Activated CD4-positive, alpha-beta memory T cell treated with anti-CD3 and anti-CD28 coated beads, Interleukin-2, amount 10 ng/mL, durations not matched to agents 7 days and 5 days (primary cell): ENCODE measurements at regions not wholly inside any gene's neighbourhood (a gene's known extent, or its start where the extent isn't known, plus 50 kb on each side); places are given as distances from the start of the nearest gene placed in this dataset.
"Not testable (repeated sequence)": the region's sequence is repeated elsewhere in the genome, so short reads cannot be mapped to it uniquely, and the experiment has no call there.

Source experiments
- CTCF ChIA-PET: fragments of 350-600 bp; sonication (Branson Sonifier 250); formaldehyde crosslinking; loops from one replicate; lab custom pipeline; 2021; ENCODE audit warnings: antibody characterized with exemption, inconsistent platforms; lab: Charles Lee
- POLR2A ChIA-PET: fragments of 350-600 bp; sonication (Branson Sonifier 250); formaldehyde crosslinking; loops from one replicate; lab custom pipeline; 2021; ENCODE audit warnings: antibody characterized with exemption; lab: Charles Lee
- DNase-seq: peaks from one replicate; pipeline ENCODE4 v3.0.0-alpha.2; 2020
- H3K27ac Mint-ChIP-seq: one replicate; pipeline ENCODE4 v1.8.0; 2021; ENCODE audit warnings: mild to moderate bottlenecking, mixed read lengths
- H3K27me3 Mint-ChIP-seq: one replicate; pipeline ENCODE4 v1.8.0; 2021; ENCODE audit warnings: mixed read lengths
- H3K36me3 Mint-ChIP-seq: one replicate; pipeline ENCODE4 v1.8.0; 2021; ENCODE audit warnings: low read depth, mixed read lengths
- H3K4me1 Mint-ChIP-seq: one replicate; pipeline ENCODE4 v1.8.0; 2021; ENCODE audit warnings: mixed read lengths
- H3K4me3 Mint-ChIP-seq: one replicate; pipeline ENCODE4 v1.8.0; 2021; ENCODE audit warnings: mild to moderate bottlenecking, mixed read lengths
- H3K9me3 Mint-ChIP-seq: one replicate; pipeline ENCODE4 v1.8.0; 2021; ENCODE audit warnings: mixed read lengths

DNA sequence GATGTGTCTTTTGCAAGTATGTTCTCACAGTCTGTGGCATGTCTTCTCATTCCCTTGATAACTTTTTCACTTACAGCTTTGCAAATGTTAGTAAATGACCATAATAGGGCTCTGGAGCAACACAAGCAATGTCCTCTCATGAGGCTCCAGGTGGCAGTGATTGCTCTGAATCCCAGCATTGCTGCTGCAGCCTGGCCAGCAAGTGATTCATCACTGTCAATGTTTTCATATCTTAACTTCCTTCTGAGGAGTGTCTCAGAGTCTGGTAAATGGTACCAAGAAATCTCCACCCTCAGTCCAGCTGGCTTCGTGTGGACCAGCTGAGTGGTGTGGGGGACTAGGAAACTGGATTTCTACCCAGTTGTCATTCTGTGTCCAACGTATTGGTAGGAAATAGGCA, 139.6 kb downstream of the MYLK4 start:
- Mint-ChIP-seq H3K27me3 (peaks cover 44% of the 10 kb centered on the region), H3K4me3 (no peak overlapping the region), H3K4me1 (no peaks in the 10 kb centered on the region), H3K27ac (no peak overlapping the region), H3K36me3 (no peaks in the 10 kb centered on the region), H3K9me3 (peaks cover 7% of the 10 kb centered on the region)
- no peak for DNase-seq
- ChIA-PET CTCF (no interaction called here), POLR2A (no interaction called here)

DNA sequence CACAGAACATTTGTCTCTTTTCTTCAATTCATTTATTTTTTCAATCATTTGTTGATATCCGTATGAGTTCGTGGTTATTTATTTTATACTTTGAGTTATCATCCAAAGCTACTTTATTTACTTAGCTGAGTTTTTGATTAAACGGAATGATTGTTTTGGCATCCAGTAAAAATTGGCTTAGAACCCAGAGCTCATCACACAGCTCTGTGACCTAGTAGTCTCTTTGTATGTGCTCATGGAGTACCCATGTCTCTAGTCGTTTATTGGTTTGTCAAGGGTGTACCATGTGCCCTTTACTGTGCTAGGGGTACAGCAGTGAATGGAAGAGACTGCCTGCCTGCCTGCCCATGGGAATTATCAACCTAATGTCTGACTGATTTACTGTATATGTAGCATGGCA, 142.2 kb downstream of the MYLK4 start:
- CTCF ChIA-PET = no interaction called here
- Mint-ChIP-seq H3K36me3 (no peaks in the 10 kb centered on the region), H3K4me3 (no peak overlapping the region), H3K27me3 (peaks cover 50% of the 10 kb centered on the region), H3K27ac (no peak overlapping the region), H3K9me3 (no peaks in the 10 kb centered on the region), H3K4me1 (no peaks in the 10 kb centered on the region)
- DNase-seq = no peak
- POLR2A ChIA-PET = no interaction called here

DNA sequence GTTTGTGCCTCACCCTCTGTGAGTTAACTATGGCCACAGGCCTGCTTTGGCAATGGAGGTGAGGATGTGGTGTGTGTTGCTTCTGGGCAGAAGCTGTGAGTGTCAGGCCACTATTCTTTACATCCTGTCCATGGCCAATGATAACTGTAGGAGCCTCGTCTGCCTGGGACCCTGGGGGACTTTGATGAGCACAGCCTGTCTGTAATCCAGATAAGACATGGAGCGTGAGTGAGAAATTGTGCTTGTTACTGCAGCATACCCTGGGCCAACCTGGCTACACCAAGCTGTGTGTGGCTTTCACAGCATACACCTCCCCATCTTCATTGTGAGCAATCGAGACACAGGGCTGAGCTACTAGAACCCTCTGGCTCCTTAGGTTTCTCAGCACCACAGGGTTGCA, 150.4 kb downstream of the MYLK4 start:
- no peaks in the 10 kb centered on the region for H3K36me3 Mint-ChIP-seq
- no peak for DNase-seq
- ChIA-PET CTCF (no interaction called here), POLR2A (no interaction called here)
- no peaks in the 10 kb centered on the region for H3K9me3 Mint-ChIP-seq
- no peak overlapping the region for H3K4me3 Mint-ChIP-seq
- peaks cover 23% of the 10 kb centered on the region for H3K27me3 Mint-ChIP-seq
- H3K27ac Mint-ChIP-seq = no peak overlapping the region
- no peaks in the 10 kb centered on the region for H3K4me1 Mint-ChIP-seq

DNA sequence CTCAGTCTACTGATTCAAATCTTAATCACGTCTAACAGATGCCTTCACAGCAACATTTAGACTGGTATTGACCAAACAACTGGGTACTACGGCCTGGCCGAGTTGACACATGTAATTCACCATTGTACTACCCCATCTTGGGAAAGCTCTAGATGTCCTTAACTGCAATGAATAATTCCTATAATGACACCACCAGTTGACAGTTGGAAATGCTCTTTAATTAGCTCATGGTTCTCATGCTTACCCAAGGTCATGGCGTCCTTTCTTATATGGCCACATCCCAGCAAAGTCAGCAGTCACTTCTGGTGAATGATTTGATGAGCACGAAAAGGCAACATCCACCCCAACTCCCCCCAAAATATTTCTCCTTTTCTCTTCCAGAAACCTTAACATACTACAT, 150.9 kb downstream of the MYLK4 start:
- no peaks in the 10 kb centered on the region for H3K4me1 Mint-ChIP-seq
- H3K36me3 Mint-ChIP-seq = no peaks in the 10 kb centered on the region
- no peaks in the 10 kb centered on the region for H3K9me3 Mint-ChIP-seq
- ChIA-PET POLR2A (no interaction called here), CTCF (no interaction called here)
- H3K27me3 Mint-ChIP-seq = peaks cover 21% of the 10 kb centered on the region
- no peak for DNase-seq
- no peak overlapping the region for H3K27ac Mint-ChIP-seq
- no peak overlapping the region for H3K4me3 Mint-ChIP-seq

DNA sequence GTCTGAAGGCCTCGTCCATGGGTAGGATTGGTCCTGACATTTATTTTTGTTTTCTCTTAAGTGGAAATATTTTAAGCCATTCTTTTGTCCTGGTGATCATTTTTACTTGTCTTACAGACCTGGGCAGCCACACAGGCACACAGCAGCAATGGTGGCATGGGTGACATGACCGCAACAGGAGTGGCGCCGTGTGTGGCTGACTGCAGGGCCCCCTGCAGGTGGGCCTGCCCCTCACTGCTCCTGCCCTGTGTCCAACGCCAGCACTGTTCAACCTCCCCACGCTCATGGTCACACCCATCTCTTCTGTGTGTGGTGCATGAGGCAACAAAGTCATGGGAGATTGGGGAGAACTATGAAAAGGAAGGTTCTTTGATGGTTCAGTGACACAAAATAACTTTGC, 151.9 kb downstream of the MYLK4 start:
- no peak overlapping the region for H3K4me3 Mint-ChIP-seq
- ChIA-PET CTCF (no interaction called here), POLR2A (no interaction called here)
- no peaks in the 10 kb centered on the region for H3K9me3 Mint-ChIP-seq
- no peak overlapping the region for H3K27ac Mint-ChIP-seq
- H3K36me3 Mint-ChIP-seq = no peaks in the 10 kb centered on the region
- DNase-seq = no peak
- H3K4me1 Mint-ChIP-seq = no peaks in the 10 kb centered on the region
- peaks cover 15% of the 10 kb centered on the region for H3K27me3 Mint-ChIP-seq

DNA sequence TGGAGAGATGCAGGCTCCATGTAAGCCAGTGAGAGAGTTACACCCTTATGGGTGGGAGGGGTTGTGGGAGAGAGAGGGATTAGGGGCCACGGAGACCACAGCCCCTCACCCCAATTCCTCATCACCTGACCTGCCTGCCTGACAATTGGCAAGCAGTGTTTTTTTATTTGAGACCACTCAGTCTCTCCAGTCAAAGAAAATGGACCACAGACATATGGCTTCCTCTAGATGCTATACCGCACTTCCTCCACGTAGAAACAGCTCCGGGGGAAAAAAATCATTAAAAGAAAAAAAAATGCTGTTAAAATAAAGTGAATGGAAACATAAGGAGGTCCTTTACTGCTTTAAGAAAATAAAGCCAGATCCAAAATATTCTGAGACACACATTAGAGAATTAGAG, 152.7 kb downstream of the MYLK4 start:
- ChIA-PET POLR2A (no interaction called here), CTCF (no interaction called here)
- no peak for DNase-seq
- Mint-ChIP-seq H3K9me3 (no peaks in the 10 kb centered on the region), H3K27me3 (peaks cover 12% of the 10 kb centered on the region), H3K4me1 (no peaks in the 10 kb centered on the region), H3K27ac (no peak overlapping the region), H3K36me3 (no peaks in the 10 kb centered on the region), H3K4me3 (no peak overlapping the region)

DNA sequence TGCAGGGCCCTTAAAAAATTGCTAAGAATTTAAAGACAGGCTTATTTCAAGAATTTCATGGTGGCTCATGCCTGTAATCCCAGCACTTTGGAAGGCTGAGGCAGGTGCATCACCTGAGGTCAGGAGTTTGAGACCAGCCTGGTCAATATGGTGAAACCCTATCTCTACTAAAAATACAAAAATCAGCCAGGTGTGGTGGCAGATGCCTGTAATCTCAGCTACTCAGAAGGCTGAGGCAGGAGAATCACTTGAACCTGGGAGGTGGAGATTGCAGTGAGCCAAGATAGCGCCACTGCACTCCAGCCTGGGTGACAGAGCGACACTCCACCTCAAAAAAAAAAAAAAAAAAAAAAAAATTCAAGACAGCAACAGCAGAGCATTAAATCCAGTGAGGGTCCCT, 153.3 kb downstream of the MYLK4 start:
- H3K36me3 Mint-ChIP-seq, CTCF ChIA-PET, DNase-seq, H3K4me1 Mint-ChIP-seq, H3K4me3 Mint-ChIP-seq, H3K27ac Mint-ChIP-seq, H3K9me3 Mint-ChIP-seq, POLR2A ChIA-PET: not testable (repeated sequence)
- peaks cover 11% of the 10 kb centered on the region for H3K27me3 Mint-ChIP-seq

DNA sequence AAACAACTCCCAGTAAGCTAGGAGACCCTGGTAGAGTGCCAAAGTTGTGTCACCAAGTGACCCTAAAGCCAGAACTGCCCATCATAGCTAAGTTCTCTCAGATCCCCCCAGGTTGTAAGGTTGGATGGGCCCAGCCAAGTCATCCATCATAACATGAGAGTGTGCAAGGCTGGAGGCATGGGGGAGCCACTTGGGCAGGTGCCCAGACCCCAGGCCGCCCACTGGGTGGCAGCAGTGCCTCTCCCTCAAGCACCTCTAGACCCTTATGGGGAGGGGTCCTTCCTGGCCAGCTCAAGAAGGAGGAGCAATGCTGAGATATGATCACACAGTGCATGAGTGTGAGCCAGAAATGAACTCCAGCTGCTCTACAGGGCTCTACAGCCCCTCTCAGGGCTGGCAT, 154.5 kb downstream of the MYLK4 start:
- H3K4me1 Mint-ChIP-seq = no peaks in the 10 kb centered on the region
- ChIA-PET CTCF (no interaction called here), POLR2A (no interaction called here)
- H3K27ac Mint-ChIP-seq = no peak overlapping the region
- no peak overlapping the region for H3K4me3 Mint-ChIP-seq
- peaks cover 11% of the 10 kb centered on the region for H3K27me3 Mint-ChIP-seq
- no peak for DNase-seq
- no peaks in the 10 kb centered on the region for H3K36me3 Mint-ChIP-seq
- H3K9me3 Mint-ChIP-seq = no peaks in the 10 kb centered on the region

DNA sequence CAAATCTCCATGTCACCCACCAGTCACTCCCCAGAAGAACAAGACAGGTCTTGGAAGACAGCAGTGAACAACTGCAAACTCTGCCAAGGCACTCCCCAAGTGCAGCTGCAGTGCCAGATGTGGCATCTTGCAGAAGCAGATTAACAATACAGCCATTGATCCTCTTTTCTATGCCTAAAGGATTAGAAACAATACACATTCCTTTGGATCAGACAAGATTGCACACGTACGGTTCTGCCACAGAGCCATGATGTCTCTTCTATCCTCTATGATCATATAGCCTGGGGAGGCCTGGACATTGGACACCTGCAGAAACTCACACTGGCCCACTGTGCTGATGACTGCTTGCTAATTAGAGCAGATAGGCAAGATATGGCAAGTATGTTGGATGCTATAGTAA, 155.9 kb downstream of the MYLK4 start:
- no peaks in the 10 kb centered on the region for H3K36me3 Mint-ChIP-seq
- H3K4me1 Mint-ChIP-seq = no peaks in the 10 kb centered on the region
- H3K27me3 Mint-ChIP-seq = peaks cover 9% of the 10 kb centered on the region
- POLR2A ChIA-PET = no interaction called here
- no peak overlapping the region for H3K4me3 Mint-ChIP-seq
- no peaks in the 10 kb centered on the region for H3K9me3 Mint-ChIP-seq
- no peak for DNase-seq
- no peak overlapping the region for H3K27ac Mint-ChIP-seq
- CTCF ChIA-PET = no interaction called here

DNA sequence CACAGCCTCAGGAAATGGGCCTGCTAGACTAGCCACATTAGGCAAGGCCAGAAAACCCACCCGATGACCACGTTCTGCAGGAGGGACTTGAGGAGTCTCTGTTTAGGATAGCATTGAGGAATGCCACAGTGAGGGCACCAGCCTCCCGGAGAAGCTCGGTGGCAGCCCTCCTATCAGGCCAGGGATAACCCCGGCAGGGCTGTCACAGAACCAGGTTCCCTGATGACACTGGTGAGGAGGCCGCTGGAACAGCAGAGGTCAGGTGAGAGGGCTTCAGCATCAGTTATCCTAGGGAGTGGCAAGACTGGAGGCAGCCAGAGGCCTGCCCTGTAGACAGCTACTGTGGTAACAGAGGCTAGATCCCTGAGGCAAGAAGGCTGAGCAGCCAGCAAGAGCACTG, 157.6 kb downstream of the MYLK4 start:
- no peak overlapping the region for H3K27ac Mint-ChIP-seq
- H3K36me3 Mint-ChIP-seq = no peaks in the 10 kb centered on the region
- no peaks in the 10 kb centered on the region for H3K4me1 Mint-ChIP-seq
- no peak overlapping the region for H3K4me3 Mint-ChIP-seq
- H3K9me3 Mint-ChIP-seq = no peaks in the 10 kb centered on the region
- CTCF ChIA-PET = no interaction called here
- DNase-seq = no peak
- POLR2A ChIA-PET = no interaction called here
- peaks cover 13% of the 10 kb centered on the region for H3K27me3 Mint-ChIP-seq

DNA sequence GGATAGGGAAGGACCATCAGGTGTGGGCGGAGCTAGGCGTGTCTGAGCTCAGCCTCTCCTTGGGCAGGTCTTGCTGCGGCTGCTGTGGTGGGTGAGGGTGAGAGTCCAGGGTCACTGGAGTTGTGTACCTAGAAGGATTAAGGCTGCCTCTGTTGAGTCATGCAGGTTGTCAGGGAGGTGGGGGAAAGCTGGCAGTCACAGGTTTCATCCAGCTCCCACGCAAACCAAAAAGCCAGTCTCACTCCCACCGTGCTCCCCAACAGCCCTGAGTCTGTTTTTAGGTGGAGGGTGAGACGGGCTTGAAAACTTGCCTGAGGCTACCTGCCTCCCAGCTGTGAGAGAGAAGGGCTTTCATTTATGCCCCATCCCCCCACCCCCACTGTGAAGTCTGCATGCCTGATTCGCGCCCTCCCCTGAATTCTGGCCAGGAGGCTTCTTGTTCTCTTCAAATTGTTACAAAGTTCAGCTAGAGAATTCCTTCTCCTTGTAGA, 161.5 kb downstream of the MYLK4 start:
- no peak for DNase-seq
- Mint-ChIP-seq H3K36me3 (no peaks in the 10 kb centered on the region), H3K27me3 (peaks cover 46% of the 10 kb centered on the region), H3K9me3 (no peaks in the 10 kb centered on the region), H3K4me1 (no peaks in the 10 kb centered on the region), H3K27ac (no peak overlapping the region), H3K4me3 (no peak overlapping the region)
- ChIA-PET CTCF (no interaction called here), POLR2A (no interaction called here)

DNA sequence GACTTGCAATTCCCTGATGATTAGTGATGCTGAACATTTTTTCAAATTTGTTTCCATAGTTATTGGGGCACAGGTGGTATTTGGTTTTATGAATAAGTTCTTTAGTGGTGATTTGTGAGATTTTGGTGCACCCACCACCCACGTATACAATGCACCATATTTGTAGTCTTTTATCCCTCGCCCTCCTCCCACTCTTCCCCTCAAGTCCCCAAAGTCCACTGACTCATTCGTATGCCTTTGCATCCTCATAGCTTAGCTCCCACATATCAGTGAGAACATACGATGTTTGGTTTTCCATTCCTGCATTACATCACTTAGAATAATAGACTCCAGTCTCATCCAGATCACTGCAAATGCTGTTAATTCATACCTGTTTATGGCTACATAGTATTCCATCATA, 167.3 kb downstream of the MYLK4 start:
- peaks cover 61% of the 10 kb centered on the region for H3K27me3 Mint-ChIP-seq
- H3K9me3 Mint-ChIP-seq = no peaks in the 10 kb centered on the region
- H3K4me3 Mint-ChIP-seq = no peak overlapping the region
- no peak overlapping the region for H3K27ac Mint-ChIP-seq
- no peaks in the 10 kb centered on the region for H3K36me3 Mint-ChIP-seq
- H3K4me1 Mint-ChIP-seq = no peaks in the 10 kb centered on the region
- DNase-seq = no peak
- CTCF ChIA-PET = no interaction called here
- POLR2A ChIA-PET = no interaction called here

DNA sequence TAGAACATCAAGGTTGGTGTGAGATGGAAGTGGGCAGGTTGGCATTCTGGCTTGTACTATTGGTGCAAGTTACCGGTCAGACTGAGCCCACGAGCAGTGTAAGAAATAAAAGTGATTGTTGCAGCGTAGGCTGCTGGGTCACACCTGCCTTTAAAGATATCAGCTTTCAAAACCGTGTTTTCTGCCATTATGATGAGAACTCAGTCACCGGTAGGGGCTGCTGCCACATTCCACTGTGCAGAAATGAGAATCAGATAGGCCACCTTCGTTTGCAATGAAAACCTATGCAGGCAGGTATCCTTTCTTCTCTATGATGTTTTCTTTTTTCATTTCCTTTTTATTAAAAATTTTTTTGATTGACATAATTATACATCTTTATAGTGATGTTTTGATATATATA, 168.5 kb downstream of the MYLK4 start:
- Mint-ChIP-seq H3K9me3 (no peaks in the 10 kb centered on the region), H3K27me3 (peaks cover 54% of the 10 kb centered on the region), H3K36me3 (no peaks in the 10 kb centered on the region), H3K27ac (no peak overlapping the region), H3K4me3 (no peak overlapping the region), H3K4me1 (no peaks in the 10 kb centered on the region)
- DNase-seq = no peak
- POLR2A ChIA-PET = no interaction called here
- CTCF ChIA-PET = no interaction called here

DNA sequence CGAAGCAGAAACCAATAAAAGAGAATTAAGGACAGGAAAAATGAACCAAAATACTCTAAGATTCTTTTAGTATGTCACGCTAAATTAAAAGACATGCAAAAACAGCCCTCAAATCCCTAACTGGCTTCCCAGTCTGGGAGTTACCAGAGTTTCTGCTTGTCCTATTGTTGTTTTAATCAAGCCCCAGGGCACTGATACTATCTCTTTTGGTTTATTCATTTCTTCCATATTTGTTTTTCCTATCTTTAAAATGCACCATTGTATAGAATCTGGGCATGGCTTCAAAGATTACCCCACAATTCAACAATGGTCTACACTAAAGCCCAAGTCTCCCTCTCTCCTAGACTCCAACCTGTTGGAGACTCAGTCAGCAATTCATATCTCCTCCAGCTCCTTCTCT, 169.1 kb downstream of the MYLK4 start:
- DNase-seq = no peak
- ChIA-PET CTCF (no interaction called here), POLR2A (no interaction called here)
- H3K9me3 Mint-ChIP-seq = no peaks in the 10 kb centered on the region
- no peak overlapping the region for H3K4me3 Mint-ChIP-seq
- H3K27ac Mint-ChIP-seq = no peak overlapping the region
- peaks cover 53% of the 10 kb centered on the region for H3K27me3 Mint-ChIP-seq
- H3K36me3 Mint-ChIP-seq = no peaks in the 10 kb centered on the region
- H3K4me1 Mint-ChIP-seq = no peaks in the 10 kb centered on the region

DNA sequence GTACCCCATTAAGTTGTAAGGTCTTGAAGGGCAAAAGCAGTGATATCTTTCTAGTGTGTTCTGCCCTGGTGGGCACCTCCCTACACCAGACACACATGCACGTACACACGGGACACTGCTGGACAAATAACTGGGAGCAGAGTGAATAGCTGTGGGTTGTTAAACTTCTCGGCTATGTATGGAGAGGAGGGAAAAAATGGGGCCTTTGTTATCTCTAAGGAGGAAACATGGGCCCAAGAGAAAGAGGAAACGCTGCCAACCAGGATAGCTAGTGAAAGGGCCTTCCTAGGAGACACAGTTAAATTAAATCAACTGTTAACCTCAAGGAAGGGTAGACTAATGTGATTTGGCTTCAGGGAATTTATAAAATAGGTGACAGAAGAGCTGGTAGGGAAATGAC, 169.7 kb downstream of the MYLK4 start:
- H3K36me3 Mint-ChIP-seq = no peaks in the 10 kb centered on the region
- DNase-seq = no peak
- ChIA-PET POLR2A (no interaction called here), CTCF (no interaction called here)
- peaks cover 51% of the 10 kb centered on the region for H3K27me3 Mint-ChIP-seq
- no peaks in the 10 kb centered on the region for H3K9me3 Mint-ChIP-seq
- no peak overlapping the region for H3K4me3 Mint-ChIP-seq
- H3K27ac Mint-ChIP-seq = no peak overlapping the region
- no peaks in the 10 kb centered on the region for H3K4me1 Mint-ChIP-seq
